Breast epithelium (tissue), 3 donors: ENCODE measurements at regions not wholly inside any gene's neighbourhood (a gene's known extent, or its start where the extent isn't known, plus 50 kb on each side); places are given as distances from the start of the nearest gene placed in this dataset.

ENCODE experiments used
- POLR2A ChIP-seq: fragments of 450-650 bp; IDR thresholded peaks from one replicate; pipeline ENCODE4 v1.6.1; 2016; ENCODE audit warnings: antibody characterized with exemption, mild to moderate bottlenecking, moderate library complexity
- POLR2AphosphoS5 ChIP-seq, 3 donors: sonication (generic); formaldehyde crosslinking; IDR thresholded peaks; one replicate each; pipeline ENCODE4 v1.6.1; 2017; ENCODE audit warnings: antibody characterized with exemption in 3 of 3
- TF ChIP-seq, protein P1 (sequence below), 3 donors: fragments of 450-650 bp; IDR thresholded peaks; one replicate each; pipeline ENCODE4 v1.5.1; 2016 to 2017; ENCODE audit warnings: antibody characterized with exemption in 3 of 3, mild to moderate bottlenecking in 3 of 3, moderate library complexity in 3 of 3

DNA sequence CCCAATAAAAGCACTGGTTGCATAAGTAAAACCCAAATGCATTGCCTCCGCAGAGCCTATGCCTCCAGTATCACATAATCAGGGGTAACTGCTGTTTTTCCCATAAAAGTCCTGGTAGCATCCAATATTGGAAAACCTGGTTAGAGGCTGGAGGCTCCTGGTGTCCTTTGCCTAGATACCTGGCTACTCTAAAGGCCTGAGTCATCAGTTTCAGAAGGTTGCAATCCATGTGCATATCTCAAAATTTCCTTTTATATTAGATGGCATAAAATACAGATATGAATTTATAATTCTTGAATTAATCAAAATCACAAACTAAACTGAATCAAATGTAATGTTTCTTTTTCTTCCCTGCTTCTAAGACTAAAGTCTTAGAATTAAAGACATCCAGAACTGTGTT lies 164.2 kb upstream of the DCN start:
- TF ChIP-seq, protein P1, sequence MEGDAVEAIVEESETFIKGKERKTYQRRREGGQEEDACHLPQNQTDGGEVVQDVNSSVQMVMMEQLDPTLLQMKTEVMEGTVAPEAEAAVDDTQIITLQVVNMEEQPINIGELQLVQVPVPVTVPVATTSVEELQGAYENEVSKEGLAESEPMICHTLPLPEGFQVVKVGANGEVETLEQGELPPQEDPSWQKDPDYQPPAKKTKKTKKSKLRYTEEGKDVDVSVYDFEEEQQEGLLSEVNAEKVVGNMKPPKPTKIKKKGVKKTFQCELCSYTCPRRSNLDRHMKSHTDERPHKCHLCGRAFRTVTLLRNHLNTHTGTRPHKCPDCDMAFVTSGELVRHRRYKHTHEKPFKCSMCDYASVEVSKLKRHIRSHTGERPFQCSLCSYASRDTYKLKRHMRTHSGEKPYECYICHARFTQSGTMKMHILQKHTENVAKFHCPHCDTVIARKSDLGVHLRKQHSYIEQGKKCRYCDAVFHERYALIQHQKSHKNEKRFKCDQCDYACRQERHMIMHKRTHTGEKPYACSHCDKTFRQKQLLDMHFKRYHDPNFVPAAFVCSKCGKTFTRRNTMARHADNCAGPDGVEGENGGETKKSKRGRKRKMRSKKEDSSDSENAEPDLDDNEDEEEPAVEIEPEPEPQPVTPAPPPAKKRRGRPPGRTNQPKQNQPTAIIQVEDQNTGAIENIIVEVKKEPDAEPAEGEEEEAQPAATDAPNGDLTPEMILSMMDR (IDR thresholded peaks at IDR 0.05): no peak
- no peak for TF ChIP-seq POLR2A
- no peak for TF ChIP-seq POLR2AphosphoS5 (IDR thresholded peaks at IDR 0.05)
